Tibial nerve (tissue), 4 donors: ENCODE measurements at regions not wholly inside any gene's neighbourhood (a gene's known extent, or its start where the extent isn't known, plus 50 kb on each side); places are given as distances from the start of the nearest gene placed in this dataset.

Experiments used
- CTCF ChIP-seq, 5 experiments: fragments of 200-600 bp in 3 of 5; fragments of 450-650 bp in 2 of 5; sonication (generic) in 3 of 5; IDR thresholded peaks; one replicate each; pipeline ENCODE4 v1.5.1; 2016 to 2019; ENCODE audit warnings: antibody characterized with exemption in 5 of 5, mild to moderate bottlenecking in 3 of 5, moderate library complexity in 2 of 5
- EP300 ChIP-seq, 2 donors: sonication (generic); formaldehyde crosslinking; IDR thresholded peaks; one replicate each; pipeline ENCODE4 v1.6.1; 2017; ENCODE audit warnings: antibody characterized with exemption in 2 of 2, mild to moderate bottlenecking in 1 of 2

- TF ChIP-seq CTCF (IDR thresholded peaks at IDR 0.05), result no peak
- no peak for TF ChIP-seq EP300 (IDR thresholded peaks at IDR 0.05)
Observed at GRCh38 chr6:15017261-15017660, 228.6 kb upstream of the JARID2 start.
